ENCODE measurements at regions not wholly inside any gene's neighbourhood (a gene's known extent, or its start where the extent isn't known, plus 50 kb on each side); places are given as distances from the start of the nearest gene placed in this dataset.
"Not testable (repeated sequence)": the region's sequence is repeated elsewhere in the genome, so short reads cannot be mapped to it uniquely, and the experiment has no call there.

DNA sequence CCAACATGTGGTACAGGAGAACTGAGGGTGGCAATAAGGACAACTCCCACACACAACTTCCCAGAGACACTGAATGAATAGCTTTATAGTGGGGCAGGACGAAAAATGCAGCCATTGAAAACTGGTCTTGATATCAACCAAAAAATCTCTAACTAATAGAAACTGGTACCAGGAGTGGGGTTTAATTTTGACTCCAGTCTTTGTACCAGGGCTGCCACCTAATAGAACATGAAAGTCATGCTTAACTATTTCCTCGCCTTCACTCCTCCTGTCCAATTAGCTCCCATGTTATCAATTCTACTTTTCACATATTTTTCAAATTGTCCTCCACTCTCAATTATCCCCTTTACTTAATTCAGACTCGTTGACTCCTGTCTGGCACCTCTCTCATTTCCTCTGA, 192.0 kb upstream of the ERCC4 start:
- Histone ChIP-seq H3K36me3 (no peaks in the 10 kb centered on the region), H3K4me1 (no peaks in the 10 kb centered on the region), H3K27me3 (ENCODE audit: low read depth) (no peaks in the 10 kb centered on the region), H3K27ac (no peak overlapping the region), H3K9me3 (peaks cover 8% of the 10 kb centered on the region), H3K4me3 (no peak overlapping the region)
- intact Hi-C loops (cut with DNase I) = no loop called here
- TF ChIP-seq, protein P1, sequence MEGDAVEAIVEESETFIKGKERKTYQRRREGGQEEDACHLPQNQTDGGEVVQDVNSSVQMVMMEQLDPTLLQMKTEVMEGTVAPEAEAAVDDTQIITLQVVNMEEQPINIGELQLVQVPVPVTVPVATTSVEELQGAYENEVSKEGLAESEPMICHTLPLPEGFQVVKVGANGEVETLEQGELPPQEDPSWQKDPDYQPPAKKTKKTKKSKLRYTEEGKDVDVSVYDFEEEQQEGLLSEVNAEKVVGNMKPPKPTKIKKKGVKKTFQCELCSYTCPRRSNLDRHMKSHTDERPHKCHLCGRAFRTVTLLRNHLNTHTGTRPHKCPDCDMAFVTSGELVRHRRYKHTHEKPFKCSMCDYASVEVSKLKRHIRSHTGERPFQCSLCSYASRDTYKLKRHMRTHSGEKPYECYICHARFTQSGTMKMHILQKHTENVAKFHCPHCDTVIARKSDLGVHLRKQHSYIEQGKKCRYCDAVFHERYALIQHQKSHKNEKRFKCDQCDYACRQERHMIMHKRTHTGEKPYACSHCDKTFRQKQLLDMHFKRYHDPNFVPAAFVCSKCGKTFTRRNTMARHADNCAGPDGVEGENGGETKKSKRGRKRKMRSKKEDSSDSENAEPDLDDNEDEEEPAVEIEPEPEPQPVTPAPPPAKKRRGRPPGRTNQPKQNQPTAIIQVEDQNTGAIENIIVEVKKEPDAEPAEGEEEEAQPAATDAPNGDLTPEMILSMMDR (IDR thresholded peaks at IDR 0.05) = no peak
- DNase-seq = no peak
- no peak for ATAC-seq

GRCh38 chr16:13733561-13733960, 186.4 kb upstream of the ERCC4 start:
- H3K4me3 ChIP-seq = no peak overlapping the region
- no peak overlapping the region for H3K27ac ChIP-seq
- TF ChIP-seq, protein P1 (IDR thresholded peaks at IDR 0.05) = no peak
- H3K36me3 ChIP-seq = no peaks in the 10 kb centered on the region
- no peak for ATAC-seq
- intact Hi-C loops (cut with DNase I) = no loop called here
- no peaks in the 10 kb centered on the region for H3K27me3 ChIP-seq (ENCODE audit: low read depth)
- H3K9me3 ChIP-seq = no peaks in the 10 kb centered on the region
- H3K4me1 ChIP-seq = no peaks in the 10 kb centered on the region
- DNase-seq = no peak

DNA sequence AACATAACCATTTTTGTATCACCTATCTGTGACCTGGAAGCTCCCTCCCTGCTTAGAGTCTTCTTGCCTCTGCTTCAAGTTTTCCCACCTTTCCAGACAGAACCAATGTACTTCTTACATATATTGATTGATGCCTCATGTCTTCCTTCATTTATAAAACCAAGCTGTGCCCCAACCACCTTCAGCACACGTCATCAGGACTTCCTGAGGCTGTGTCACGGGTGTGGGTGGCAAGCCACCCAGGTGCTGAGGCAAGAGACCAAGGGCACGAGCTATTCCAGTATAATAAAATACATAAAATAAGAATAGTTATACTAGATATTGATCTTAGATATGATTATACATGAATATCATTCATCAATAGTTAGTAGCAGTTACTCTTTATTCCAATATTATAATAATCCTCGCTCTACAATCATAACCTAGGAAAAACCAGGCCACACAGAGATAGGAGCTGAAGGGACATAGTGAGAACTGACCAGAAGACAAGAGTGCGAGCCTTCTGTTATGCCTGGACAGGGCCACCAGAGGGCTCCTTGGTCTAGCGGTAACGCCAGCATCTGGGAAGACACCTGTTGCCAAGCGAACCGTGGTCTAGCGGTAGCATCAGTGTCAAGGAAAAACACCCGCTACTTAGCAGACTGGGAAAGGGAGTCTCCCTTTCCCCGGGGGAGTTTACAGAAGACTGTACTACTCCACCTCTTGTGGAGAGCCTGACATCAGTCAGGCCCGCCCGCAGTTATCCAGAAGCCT, 180.2 kb upstream of the ERCC4 start:
- H3K27ac ChIP-seq; ATAC-seq; H3K4me1 ChIP-seq; H3K9me3 ChIP-seq; H3K4me3 ChIP-seq; H3K27me3 ChIP-seq (ENCODE audit: low read depth); DNase-seq; intact Hi-C loops (cut with DNase I); H3K36me3 ChIP-seq: not testable (repeated sequence)

DNA sequence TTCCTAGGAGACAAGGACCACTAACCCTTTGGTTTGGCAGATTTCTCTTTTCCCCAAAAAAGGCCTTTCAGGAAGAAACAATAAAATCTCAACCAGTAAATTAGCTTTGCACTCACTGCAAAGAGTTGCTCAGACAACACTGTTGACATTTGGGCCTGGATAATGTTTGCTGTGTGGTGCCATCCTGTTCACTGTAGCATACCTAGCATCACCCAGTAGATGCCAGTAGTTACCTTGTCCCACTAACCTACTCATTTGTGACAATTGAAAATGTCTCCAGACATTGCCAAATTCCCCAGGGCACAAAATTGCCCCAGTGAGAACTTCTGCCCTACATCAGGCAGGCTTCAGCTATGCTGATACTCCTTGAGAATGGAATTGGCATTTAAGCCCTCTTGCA, 177.0 kb upstream of the ERCC4 start:
- TF ChIP-seq, protein P1 (IDR thresholded peaks at IDR 0.05) = no peak
- ATAC-seq = no peak
- DNase-seq = no peak

GRCh38 chr16:13743571-13743970, 176.4 kb upstream of the ERCC4 start:
- intact Hi-C loops (cut with DNase I) = no loop called here
- ATAC-seq = no peak
- TF ChIP-seq, protein P1 (IDR thresholded peaks at IDR 0.05) = no peak
- Histone ChIP-seq H3K9me3 (no peaks in the 10 kb centered on the region), H3K36me3 (no peaks in the 10 kb centered on the region), H3K4me3 (no peak overlapping the region), H3K4me1 (no peaks in the 10 kb centered on the region), H3K27me3 (ENCODE audit: low read depth) (no peaks in the 10 kb centered on the region), H3K27ac (no peak overlapping the region)
- no peak for DNase-seq

More for the DNA sequence above, 177.0 kb upstream of the ERCC4 start:
- Histone ChIP-seq H3K36me3 (no peaks in the 10 kb centered on the region), H3K4me3 (no peak overlapping the region), H3K27ac (no peak overlapping the region), H3K27me3 (ENCODE audit: low read depth) (no peaks in the 10 kb centered on the region), H3K4me1 (no peaks in the 10 kb centered on the region), H3K9me3 (no peaks in the 10 kb centered on the region)
- intact Hi-C loops (cut with DNase I) = no loop called here

- H3K9me3 ChIP-seq = no peaks in the 10 kb centered on the region
- ATAC-seq (no peak), DNase-seq (no peak)
- no peaks in the 10 kb centered on the region for H3K4me1 ChIP-seq
- TF ChIP-seq, protein P1 (IDR thresholded peaks at IDR 0.05) = no peak
- no peak overlapping the region for H3K27ac ChIP-seq
- peaks cover 6% of the 10 kb centered on the region for H3K27me3 ChIP-seq (ENCODE audit: low read depth)
- no peak overlapping the region for H3K4me3 ChIP-seq
- intact Hi-C loops (cut with DNase I) = no loop called here
- no peaks in the 10 kb centered on the region for H3K36me3 ChIP-seq
Observed at GRCh38 chr16:13756411-13757140, 163.4 kb upstream of the ERCC4 start.
